Esophagus (tissue), 2 donors: ENCODE measurements at regions not wholly inside any gene's neighbourhood (a gene's known extent, or its start where the extent isn't known, plus 50 kb on each side); places are given as distances from the start of the nearest gene placed in this dataset.

Experiments used
- H3K27ac ChIP-seq, 2 donors: one replicate each; pipeline ENCODE4 v1.5.1; 2013; ENCODE audit warnings: low read depth in 2 of 2, mild to moderate bottlenecking in 2 of 2, inconsistent platforms in 1 of 2, low read length in 1 of 2, moderate library complexity in 1 of 2
- H3K27me3 ChIP-seq, 2 donors: one replicate each; pipeline ENCODE4 v1.6.1; 2013; ENCODE audit warnings: low read length in 2 of 2, control low read depth in 1 of 2, mild to moderate bottlenecking in 1 of 2; ENCODE audit not compliant: insufficient read depth in 2 of 2, control insufficient read depth in 1 of 2
- H3K36me3 ChIP-seq, 2 donors: one replicate each; pipeline ENCODE4 v1.6.1; 2013; ENCODE audit warnings: low read length in 1 of 2; ENCODE audit not compliant: control insufficient read depth in 2 of 2, insufficient read depth in 2 of 2
- H3K4me1 ChIP-seq, 2 donors: one replicate each; pipeline ENCODE4 v1.6.1; 2013; ENCODE audit warnings: low read length in 1 of 2; ENCODE audit not compliant: control insufficient read depth in 2 of 2, insufficient read depth in 2 of 2
- H3K4me3 ChIP-seq, 2 donors: one replicate each; pipeline ENCODE4 v1.5.1; 2013; ENCODE audit warnings: low read length in 2 of 2, mild to moderate bottlenecking in 2 of 2, low read depth in 1 of 2, moderate library complexity in 1 of 2
- H3K9me3 ChIP-seq, 2 donors: one replicate each; pipeline ENCODE4 v1.6.1; 2013; ENCODE audit warnings: mild to moderate bottlenecking in 2 of 2, low read depth in 1 of 2, low read length in 1 of 2, moderate library complexity in 1 of 2; ENCODE audit not compliant: control insufficient read depth in 2 of 2, insufficient read depth in 1 of 2
- WGBS, 2 donors: extraction: QIAGEN DNeasy Blood & Tissue Kit; methylation state at CpG; one replicate each; pipeline ENCODE4 v1.1.7; 2013; 5-methylcytosine and 5-hydroxymethylcytosine counted together
- donor health status: healthy with polysubstance abuse.
- donor health status: Bipolar disorder and iron deficiency.

- H3K9me3 ChIP-seq, result no peaks in the 10 kb centered on the region
- H3K36me3 ChIP-seq, result no peaks in the 10 kb centered on the region
- WGBS, 2 donors, result 69 to 70% methylated on average over 7 of the region's 7 CpGs
- peaks cover 0 to 2% of the 10 kb centered on the region in 2 donors for H3K4me1 ChIP-seq
- no peaks in the 10 kb centered on the region for H3K27me3 ChIP-seq
- no peak overlapping the region for H3K27ac ChIP-seq
- H3K4me3 ChIP-seq, result no peak overlapping the region
Measured at GRCh38 chr2:41949091-41949882, 98.5 kb upstream of the PKDCC start.

GRCh38 chr2:41949883-41950665 lies 97.7 kb upstream of the PKDCC start:
- no peak overlapping the region for H3K27ac ChIP-seq
- 70 to 74% methylated on average over 4 of the region's 4 CpGs for WGBS, 2 donors
- peaks cover 0 to 2% of the 10 kb centered on the region in 2 donors for H3K4me1 ChIP-seq
- H3K36me3 ChIP-seq, result no peaks in the 10 kb centered on the region
- no peaks in the 10 kb centered on the region for H3K27me3 ChIP-seq
- H3K4me3 ChIP-seq, result no peak overlapping the region
- H3K9me3 ChIP-seq, result no peaks in the 10 kb centered on the region

GRCh38 chr2:41950666-41950960 lies 97.2 kb upstream of the PKDCC start:
- Histone ChIP-seq H3K4me3 (no peak overlapping the region), H3K4me1 (peaks cover 0 to 2% of the 10 kb centered on the region in 2 donors), H3K27ac (no peak overlapping the region), H3K27me3 (no peaks in the 10 kb centered on the region), H3K9me3 (no peaks in the 10 kb centered on the region), H3K36me3 (no peaks in the 10 kb centered on the region)
- WGBS, 2 donors, result 68 to 83% methylated on average over 1 of the region's 1 CpG

GRCh38 chr2:41954304-41955291 lies 93.2 kb upstream of the PKDCC start:
- Histone ChIP-seq H3K27ac (no peak overlapping the region), H3K36me3 (no peaks in the 10 kb centered on the region), H3K9me3 (no peaks in the 10 kb centered on the region), H3K27me3 (no peaks in the 10 kb centered on the region), H3K4me1 (peaks cover 0 to 2% of the 10 kb centered on the region in 2 donors), H3K4me3 (no peak overlapping the region)
- 87% methylated on average over 16 of the region's 16 CpGs for WGBS, 2 donors

GRCh38 chr2:41955316-41956043 lies 92.3 kb upstream of the PKDCC start:
- Histone ChIP-seq H3K4me1 (peaks cover 0 to 2% of the 10 kb centered on the region in 2 donors), H3K27ac (no peak overlapping the region), H3K4me3 (no peak overlapping the region), H3K9me3 (no peaks in the 10 kb centered on the region), H3K27me3 (no peaks in the 10 kb centered on the region), H3K36me3 (no peaks in the 10 kb centered on the region)
- WGBS, 2 donors, result 73 to 76% methylated on average over 5 of the region's 5 CpGs

- Histone ChIP-seq H3K27ac (no peak overlapping the region), H3K27me3 (no peaks in the 10 kb centered on the region), H3K4me1 (peaks cover 0 to 2% of the 10 kb centered on the region in 2 donors), H3K36me3 (no peaks in the 10 kb centered on the region), H3K4me3 (no peak overlapping the region), H3K9me3 (no peaks in the 10 kb centered on the region)
- WGBS, 2 donors, result 77 to 85% methylated on average over 3 of the region's 3 CpGs
Measured at GRCh38 chr2:41957431-41957830, 90.4 kb upstream of the PKDCC start.

- H3K9me3 ChIP-seq, result no peaks in the 10 kb centered on the region
- peaks cover 0 to 1% of the 10 kb centered on the region in 2 donors for H3K4me1 ChIP-seq
- H3K36me3 ChIP-seq, result no peaks in the 10 kb centered on the region
- WGBS, 2 donors, result 31 to 32% methylated on average over 4 of the region's 4 CpGs
- H3K27ac ChIP-seq, result no peak overlapping the region
- H3K4me3 ChIP-seq, result no peak overlapping the region
- no peaks in the 10 kb centered on the region for H3K27me3 ChIP-seq
Measured at GRCh38 chr2:41958251-41958650, 89.6 kb upstream of the PKDCC start.

- Histone ChIP-seq H3K36me3 (no peaks in the 10 kb centered on the region), H3K27ac (no peak overlapping the region), H3K4me1 (no peaks in the 10 kb centered on the region), H3K4me3 (no peak overlapping the region), H3K27me3 (no peaks in the 10 kb centered on the region), H3K9me3 (no peaks in the 10 kb centered on the region)
- WGBS, 2 donors, result 57 to 75% methylated on average over 2 of the region's 2 CpGs
Measured at GRCh38 chr2:41958775-41959174, 89.0 kb upstream of the PKDCC start.

- H3K4me3 ChIP-seq, result no peak overlapping the region
- no peak overlapping the region for H3K27ac ChIP-seq
- WGBS, 2 donors, result 95 to 96% methylated on average over 2 of the region's 2 CpGs
- H3K36me3 ChIP-seq, result no peaks in the 10 kb centered on the region
- no peaks in the 10 kb centered on the region for H3K4me1 ChIP-seq
- H3K27me3 ChIP-seq, result no peaks in the 10 kb centered on the region
- H3K9me3 ChIP-seq, result no peaks in the 10 kb centered on the region
Measured at GRCh38 chr2:41959760-41960159, 88.1 kb upstream of the PKDCC start.
